ENCODE measurements at regions not wholly inside any gene's neighbourhood (a gene's known extent, or its start where the extent isn't known, plus 50 kb on each side); places are given as distances from the start of the nearest gene placed in this dataset.
"Not testable (repeated sequence)": the region's sequence is repeated elsewhere in the genome, so short reads cannot be mapped to it uniquely, and the experiment has no call there.

GRCh38 chr4:112776535-112776934, 139.6 kb downstream of the LARP7 start:
- no peak for DNase-seq

GRCh38 chr4:112778520-112778919, 141.6 kb downstream of the LARP7 start:
- DNase-seq = no peak

GRCh38 chr4:112793033-112793432, 156.1 kb downstream of the LARP7 start:
- no peak for DNase-seq

GRCh38 chr4:112800001-112800400, 163.1 kb downstream of the LARP7 start:
- DNase-seq = no peak

- DNase-seq = no peak
These were observed 164.4 kb downstream of the LARP7 start for GRCh38 chr4:112801341-112801740.

- no peak for DNase-seq
These were observed 165.8 kb downstream of the LARP7 start for GRCh38 chr4:112802780-112803179.

- DNase-seq = no peak
These were observed 170.1 kb downstream of the LARP7 start for GRCh38 chr4:112807083-112807482.

- no peak for DNase-seq
These were observed 171.1 kb downstream of the LARP7 start for GRCh38 chr4:112808001-112808400.

- no peak for DNase-seq
These were observed 176.8 kb downstream of the LARP7 start for GRCh38 chr4:112813790-112814189.

- peak; percentile 78 for DNase-seq
These were observed 181.1 kb downstream of the LARP7 start for GRCh38 chr4:112817933-112818593.

GRCh38 chr4:112818594-112818965, 181.6 kb downstream of the LARP7 start:
- peak; percentile 28 for DNase-seq

- no peak for DNase-seq
These were observed 182.8 kb downstream of the LARP7 start for GRCh38 chr4:112819729-112820128.

GRCh38 chr4:112823156-112823555, 186.2 kb downstream of the LARP7 start:
- no peak for DNase-seq

- DNase-seq = peak; percentile 58
These were observed 186.7 kb downstream of the LARP7 start for GRCh38 chr4:112823606-112824005.

- no peak for DNase-seq
These were observed 193.9 kb downstream of the LARP7 start for GRCh38 chr4:112830753-112831386.

- DNase-seq = no peak
These were observed 195.6 kb downstream of the LARP7 start for GRCh38 chr4:112832493-112832892.

GRCh38 chr4:112836895-112837294, 200.0 kb downstream of the LARP7 start:
- no peak for DNase-seq

GRCh38 chr4:112838015-112838414, 201.1 kb downstream of the LARP7 start:
- DNase-seq = not testable (repeated sequence)

GRCh38 chr4:112840061-112840460, 203.1 kb downstream of the LARP7 start:
- no peak for DNase-seq

GRCh38 chr4:112840619-112841018, 203.7 kb downstream of the LARP7 start:
- DNase-seq = no peak

GRCh38 chr4:112842513-112842912, 205.6 kb downstream of the LARP7 start:
- no peak for DNase-seq

- DNase-seq = no peak
These were observed 204.1 kb upstream of the ANK2 start for GRCh38 chr4:112845386-112845785.

GRCh38 chr4:112847045-112847444, 202.4 kb upstream of the ANK2 start:
- DNase-seq = no peak

- no peak for DNase-seq
These were observed 201.7 kb upstream of the ANK2 start for GRCh38 chr4:112847781-112848180.

GRCh38 chr4:112848911-112849310, 200.5 kb upstream of the ANK2 start:
- peak; percentile 16 for DNase-seq

All from NCI-H2171 treated with DMSO at 0.1 percent for 48 hours (cell line).